Osteoblast (primary cell): ENCODE measurements at regions not wholly inside any gene's neighbourhood (a gene's known extent, or its start where the extent isn't known, plus 50 kb on each side); places are given as distances from the start of the nearest gene placed in this dataset.

ENCODE experiments used
- DNase-seq: peaks from one replicate; pipeline ENCODE4 v3.0.0; 2011; ENCODE audit warnings: low spot score, mixed read lengths; ENCODE audit not compliant: insufficient read length; ENCODE audit errors: missing footprints
- H2AFZ ChIP-seq: 2 replicates; pipeline ENCODE4 v1.6.0; 2011; ENCODE audit warnings: mild to moderate bottlenecking, low read length
- H3K27ac ChIP-seq: 2 replicates; pipeline ENCODE4 v1.5.1; 2011; ENCODE audit warnings: mild to moderate bottlenecking, low read depth, low read length, moderate library complexity
- H3K27me3 ChIP-seq: 2 replicates; pipeline ENCODE4 v1.6.0; 2012; ENCODE audit warnings: mild to moderate bottlenecking, control low read depth, inconsistent platforms, low read length, moderate library complexity; ENCODE audit not compliant: insufficient read depth
- H3K36me3 ChIP-seq: 2 replicates; pipeline ENCODE4 v1.5.1; 2011; ENCODE audit warnings: mild to moderate bottlenecking, low read length, control low read depth, moderate library complexity; ENCODE audit not compliant: insufficient read depth
- H3K4me1 ChIP-seq: 2 replicates; pipeline ENCODE4 v1.5.1; 2011; ENCODE audit warnings: mild to moderate bottlenecking, low read length, control low read depth, moderate library complexity; ENCODE audit not compliant: insufficient read depth
- H3K4me2 ChIP-seq: 2 replicates; pipeline ENCODE4 v1.6.0; 2011; ENCODE audit warnings: mild to moderate bottlenecking, low read length; ENCODE audit not compliant: insufficient read depth
- H3K4me3 ChIP-seq: fragments of 200-600 bp; sonication (generic); 3 replicates; pipeline ENCODE4 v1.5.1; 2012; ENCODE audit warnings: mild to moderate bottlenecking, low read length, inconsistent platforms; ENCODE audit not compliant: insufficient read depth
- H3K79me2 ChIP-seq: 2 replicates; pipeline ENCODE4 v1.6.0; 2012; ENCODE audit warnings: mild to moderate bottlenecking, low read length, control low read depth, inconsistent platforms; ENCODE audit not compliant: insufficient read depth
- H3K9me3 ChIP-seq: 2 replicates; pipeline ENCODE4 v1.5.1; 2011; ENCODE audit warnings: low read depth, low read length, control low read depth
- H4K20me1 ChIP-seq: 2 replicates; pipeline ENCODE4 v1.6.0; 2012; ENCODE audit warnings: mild to moderate bottlenecking, low read length, control low read depth; ENCODE audit not compliant: insufficient read depth
- CTCF ChIP-seq: IDR thresholded peaks from 2 replicates; pipeline ENCODE4 v1.5.1; 2011; ENCODE audit warnings: mild to moderate bottlenecking, low read depth, low read length, moderate library complexity; ENCODE audit errors: extremely low read depth

DNA sequence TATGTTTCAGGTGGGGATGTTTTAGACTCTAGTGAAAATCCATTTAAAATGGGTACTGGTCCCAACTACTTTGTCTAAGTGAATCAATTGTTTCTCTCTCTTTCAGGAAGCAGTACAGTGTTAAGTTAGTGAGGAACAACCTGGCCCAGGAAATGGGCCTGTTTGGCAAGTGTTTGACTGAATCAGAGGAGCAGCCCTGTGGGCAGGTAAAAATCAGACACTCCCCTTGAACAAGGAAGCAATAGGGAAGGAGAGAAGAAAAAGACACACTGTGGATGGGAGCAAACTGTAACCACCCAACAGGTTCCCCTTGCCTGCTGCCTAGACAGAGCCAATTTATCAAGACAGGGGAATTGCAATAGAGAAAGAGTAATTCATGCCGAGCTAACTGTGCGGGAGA, 245.7 kb downstream of the C11orf87 start:
- no peak overlapping the region for H2AFZ ChIP-seq

DNA sequence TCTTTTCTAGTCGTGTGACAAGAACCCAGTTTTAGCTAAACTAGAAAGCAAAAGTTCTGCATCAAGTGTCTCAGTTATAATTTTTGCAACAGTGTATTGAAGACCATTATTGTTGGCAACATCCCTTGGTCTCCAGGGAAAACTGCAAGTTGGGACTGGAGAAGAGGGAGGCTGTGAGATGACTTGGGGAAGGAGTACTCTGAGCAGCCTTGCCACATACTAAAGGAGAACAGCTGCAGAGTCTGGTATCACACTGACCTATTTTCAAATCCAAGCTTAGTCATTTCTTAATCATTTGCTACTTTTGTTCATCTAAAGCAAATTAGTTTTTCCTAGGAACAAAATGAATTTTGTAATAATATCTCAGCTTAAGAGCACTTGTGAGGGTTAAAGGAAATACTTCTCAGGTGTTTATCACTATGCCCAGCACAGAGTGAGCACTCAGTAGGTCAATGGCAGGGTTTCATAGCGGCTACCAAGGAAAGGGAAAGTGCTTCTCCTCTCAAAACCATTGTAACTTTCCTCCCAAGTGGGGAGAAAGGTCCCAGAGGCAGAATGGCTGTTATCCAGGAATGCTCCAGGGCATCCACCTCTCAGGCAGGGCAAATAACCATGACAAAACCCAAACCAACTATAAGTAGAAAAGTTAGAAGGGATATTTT, 247.1 kb downstream of the C11orf87 start:
- Histone ChIP-seq H3K9me3 (peaks cover 3% of the 10 kb centered on the region), H3K4me1 (no peaks in the 10 kb centered on the region), H3K36me3 (no peaks in the 10 kb centered on the region), H3K27me3 (no peaks in the 10 kb centered on the region), H3K4me3 (no peak overlapping the region), H3K4me2 (no peak overlapping the region), H3K79me2 (no peaks in the 10 kb centered on the region), H3K27ac (no peak overlapping the region), H2AFZ (no peak overlapping the region), H4K20me1 (no peaks in the 10 kb centered on the region)
- DNase-seq: no peak
- no peak for TF ChIP-seq CTCF

More for the DNA sequence above, 245.7 kb downstream of the C11orf87 start:
- H3K27ac ChIP-seq: no peak overlapping the region
- H3K79me2 ChIP-seq: no peaks in the 10 kb centered on the region
- H3K9me3 ChIP-seq: peaks cover 3% of the 10 kb centered on the region
- no peaks in the 10 kb centered on the region for H3K4me1 ChIP-seq
- DNase-seq: no peak
- H3K27me3 ChIP-seq: no peaks in the 10 kb centered on the region
- H4K20me1 ChIP-seq: no peaks in the 10 kb centered on the region
- no peak overlapping the region for H3K4me2 ChIP-seq
- H3K4me3 ChIP-seq: no peak overlapping the region
- no peak for TF ChIP-seq CTCF
- H3K36me3 ChIP-seq: no peaks in the 10 kb centered on the region

DNA sequence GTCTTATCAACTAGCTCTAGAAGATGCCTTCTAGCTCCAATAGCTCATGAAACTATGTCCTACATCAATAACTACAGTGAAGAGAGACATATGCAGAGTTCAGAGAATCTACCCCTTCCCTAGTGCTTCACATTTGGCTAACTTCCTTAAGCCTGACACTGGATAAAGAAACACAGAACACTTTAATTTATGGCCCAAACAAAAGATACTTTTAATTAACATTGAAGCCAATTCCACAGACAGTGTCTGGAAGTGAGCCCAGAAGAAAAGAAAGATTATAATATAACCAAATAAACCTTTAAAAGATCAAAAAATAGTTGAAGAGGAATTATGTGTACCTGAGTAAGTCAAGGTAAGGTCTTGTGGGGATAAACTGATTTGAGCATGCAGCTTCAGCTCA, 255.2 kb downstream of the C11orf87 start:
- Histone ChIP-seq H3K4me2 (no peak overlapping the region), H3K79me2 (no peaks in the 10 kb centered on the region), H3K4me3 (no peak overlapping the region), H3K27ac (no peak overlapping the region), H3K36me3 (no peaks in the 10 kb centered on the region), H3K9me3 (no peaks in the 10 kb centered on the region), H3K27me3 (peaks cover 3% of the 10 kb centered on the region), H2AFZ (no peak overlapping the region), H3K4me1 (no peaks in the 10 kb centered on the region), H4K20me1 (no peaks in the 10 kb centered on the region)
- TF ChIP-seq CTCF: no peak
- DNase-seq: no peak

DNA sequence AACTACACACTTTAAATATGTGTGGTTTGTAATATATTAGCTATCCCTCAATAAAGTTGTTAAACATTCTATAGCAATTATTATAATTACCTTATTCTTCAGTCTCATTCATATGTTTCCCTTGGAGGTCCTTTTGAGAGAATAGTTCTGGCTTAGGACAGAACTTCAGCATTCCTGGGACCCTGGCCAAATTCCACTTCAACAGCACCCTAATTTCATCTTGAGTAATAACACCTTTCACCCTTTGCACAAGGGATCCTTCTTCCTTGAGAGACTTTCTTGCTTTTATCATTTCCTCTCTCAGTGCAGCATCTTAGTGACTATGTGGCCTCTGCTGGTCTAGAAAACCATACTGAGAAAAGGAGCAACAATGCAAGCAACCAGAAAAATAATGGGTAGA, 255.9 kb downstream of the C11orf87 start:
- Histone ChIP-seq H3K9me3 (no peaks in the 10 kb centered on the region), H3K36me3 (no peaks in the 10 kb centered on the region), H3K4me1 (no peaks in the 10 kb centered on the region), H3K4me2 (no peak overlapping the region), H4K20me1 (no peaks in the 10 kb centered on the region), H3K79me2 (no peaks in the 10 kb centered on the region), H3K4me3 (no peak overlapping the region), H3K27me3 (peaks cover 3% of the 10 kb centered on the region), H3K27ac (no peak overlapping the region), H2AFZ (no peak overlapping the region)
- no peak for TF ChIP-seq CTCF
- DNase-seq: no peak
